Thymus (tissue), 11 donors: ENCODE measurements at regions not wholly inside any gene's neighbourhood (a gene's known extent, or its start where the extent isn't known, plus 50 kb on each side); places are given as distances from the start of the nearest gene placed in this dataset.
A peak's percentile ranks its signal among the peaks of the same experiment; 100 is the strongest.

Source experiments
- DNase-seq, 9 donors: peaks; one replicate each; pipeline ENCODE4 v3.0.0-alpha.2; 2013; ENCODE audit warnings: low spot score in 9 of 9, low read depth in 6 of 9, missing footprints in 1 of 9
- H3K27ac ChIP-seq, 2 donors: one replicate each; pipeline ENCODE4 v1.5.1; 2013; ENCODE audit warnings: control low read depth in 1 of 2, low read depth in 1 of 2, low read length in 1 of 2, mild to moderate bottlenecking in 1 of 2, moderate library complexity in 1 of 2
- H3K27me3 ChIP-seq, 2 donors: one replicate each; pipeline ENCODE4 v1.5.1; 2013; ENCODE audit warnings: low read length in 1 of 2; ENCODE audit not compliant: control insufficient read depth in 2 of 2, insufficient read depth in 1 of 2
- H3K36me3 ChIP-seq, 2 donors: one replicate each; pipeline ENCODE4 v1.5.1; 2013; ENCODE audit warnings: low read length in 1 of 2, mild to moderate bottlenecking in 1 of 2, moderate library complexity in 1 of 2; ENCODE audit not compliant: control insufficient read depth in 2 of 2, insufficient read depth in 2 of 2
- H3K4me1 ChIP-seq, 2 donors: one replicate each; pipeline ENCODE4 v1.5.1; 2013; ENCODE audit warnings: low read length in 2 of 2; ENCODE audit not compliant: control insufficient read depth in 2 of 2, insufficient read depth in 2 of 2
- H3K4me3 ChIP-seq, 2 donors: one replicate each; pipeline ENCODE4 v1.5.1; 2013; ENCODE audit warnings: low read length in 2 of 2, control low read depth in 1 of 2, mild to moderate bottlenecking in 1 of 2
- H3K9me3 ChIP-seq, 2 donors: one replicate each; pipeline ENCODE4 v1.5.1; 2013; ENCODE audit warnings: low read length in 1 of 2, mild to moderate bottlenecking in 1 of 2; ENCODE audit not compliant: control insufficient read depth in 2 of 2, insufficient read depth in 1 of 2
- WGBS: extraction: QIAGEN DNeasy Blood & Tissue Kit; methylation state at CpG from one replicate; pipeline ENCODE4 v1.1.7; 2013; 5-methylcytosine and 5-hydroxymethylcytosine counted together
- donor health status: healthy.

DNA sequence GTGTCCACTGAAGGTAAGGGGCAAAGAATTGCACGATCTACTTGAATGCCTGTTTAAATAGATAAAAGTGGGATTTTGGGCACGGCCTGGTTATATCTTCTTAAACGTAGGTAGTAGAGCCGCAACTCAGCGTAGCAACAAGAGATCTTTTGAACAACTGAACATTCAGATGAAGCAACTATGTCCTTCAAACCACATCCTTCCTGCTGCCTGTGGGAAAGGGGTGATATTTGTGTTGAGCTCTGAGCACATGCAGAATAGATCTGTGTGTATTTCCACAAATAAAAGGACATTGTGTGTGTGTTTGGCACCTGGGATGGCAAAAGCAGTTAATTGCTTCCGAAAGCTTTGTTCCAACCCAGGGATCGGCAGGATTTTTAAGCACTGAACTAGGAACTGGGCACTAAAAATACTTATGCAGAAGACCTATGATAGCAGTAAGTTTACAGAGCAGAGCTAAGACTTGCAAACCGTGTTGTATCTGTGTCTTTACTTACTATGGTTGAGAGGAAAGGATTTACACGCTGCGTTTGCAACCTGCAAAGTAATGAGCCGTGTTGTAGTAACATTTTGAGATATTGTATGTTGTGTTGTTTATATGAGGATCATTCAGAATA, 333.4 kb downstream of the CHRM3 start:
- 3% methylated on average over 11 of the region's 11 CpGs for WGBS
- Histone ChIP-seq H3K9me3 (no peaks in the 10 kb centered on the region), H3K27me3 (no peaks in the 10 kb centered on the region), H3K27ac (peak overlapping the region; percentile 87 to 95), H3K4me1 (peaks cover 15 to 20% of the 10 kb centered on the region in 2 donors), H3K36me3 (no peaks in the 10 kb centered on the region), H3K4me3 (peak overlapping the region; percentile 55 to 60)
- DNase-seq = peak; percentile 65 to 95 (median 83)

DNA sequence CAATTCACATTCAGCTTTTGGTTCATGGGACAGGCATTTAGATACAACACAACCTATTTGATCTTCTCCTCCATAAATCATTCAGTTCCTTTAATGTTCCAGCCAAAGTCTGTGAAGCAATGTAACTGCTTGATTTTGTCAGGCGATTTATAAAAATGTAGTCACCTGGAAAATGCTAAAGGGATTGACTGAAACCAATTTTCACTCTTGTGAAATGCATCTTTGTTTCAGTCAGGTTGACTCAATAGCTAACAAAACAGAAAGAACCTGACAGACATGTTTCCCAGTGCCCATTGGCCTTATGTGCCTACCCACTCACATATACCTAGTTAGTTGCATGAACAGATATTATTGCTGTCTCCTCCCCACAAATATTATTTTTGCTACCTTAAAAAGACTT, 335.7 kb downstream of the CHRM3 start:
- no peak for DNase-seq

DNA sequence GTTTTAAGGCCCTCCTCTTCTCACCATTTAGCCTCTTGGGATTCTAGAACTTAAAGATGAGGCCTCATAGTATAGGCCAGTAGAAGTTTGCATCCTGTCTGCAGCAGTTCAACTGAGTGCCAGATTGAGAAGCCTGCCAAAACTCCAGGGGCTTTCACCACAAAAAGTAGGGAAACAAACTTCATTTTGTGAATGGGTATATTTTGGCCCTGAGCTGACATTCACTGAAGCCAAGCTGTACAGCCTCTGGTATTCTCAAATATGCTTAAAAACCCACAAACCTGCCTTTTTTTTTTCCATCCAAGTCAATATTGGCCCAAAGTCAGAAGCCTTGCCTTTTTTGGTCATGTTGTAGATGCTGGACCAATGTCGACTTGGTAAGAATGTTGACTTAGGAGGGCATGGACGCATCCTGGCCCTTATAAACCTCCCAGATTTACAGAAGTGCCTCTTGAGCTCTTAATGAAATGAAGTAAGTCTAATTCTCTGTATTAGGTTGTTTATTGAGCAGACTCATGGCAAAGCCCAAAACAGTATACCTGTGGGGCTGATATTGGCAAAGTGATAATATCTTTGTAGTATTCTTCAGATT, 337.5 kb downstream of the CHRM3 start:
- H3K4me3 ChIP-seq = no peak overlapping the region
- H3K4me1 ChIP-seq = peaks cover 9 to 13% of the 10 kb centered on the region in 2 donors
- no peaks in the 10 kb centered on the region for H3K36me3 ChIP-seq
- no peaks in the 10 kb centered on the region for H3K9me3 ChIP-seq
- WGBS = 96% methylated on average over 2 of the region's 2 CpGs
- H3K27ac ChIP-seq = no peak overlapping the region
- H3K27me3 ChIP-seq = no peaks in the 10 kb centered on the region
- DNase-seq = no peak

More for the DNA sequence above, 335.7 kb downstream of the CHRM3 start:
- Histone ChIP-seq H3K36me3 (no peaks in the 10 kb centered on the region), H3K4me3 (no peak overlapping the region), H3K27me3 (no peaks in the 10 kb centered on the region), H3K9me3 (no peaks in the 10 kb centered on the region), H3K4me1 (peaks cover 15 to 20% of the 10 kb centered on the region in 2 donors), H3K27ac (no peak overlapping the region)
- WGBS = 91% methylated on average over 1 of the region's 1 CpG

DNA sequence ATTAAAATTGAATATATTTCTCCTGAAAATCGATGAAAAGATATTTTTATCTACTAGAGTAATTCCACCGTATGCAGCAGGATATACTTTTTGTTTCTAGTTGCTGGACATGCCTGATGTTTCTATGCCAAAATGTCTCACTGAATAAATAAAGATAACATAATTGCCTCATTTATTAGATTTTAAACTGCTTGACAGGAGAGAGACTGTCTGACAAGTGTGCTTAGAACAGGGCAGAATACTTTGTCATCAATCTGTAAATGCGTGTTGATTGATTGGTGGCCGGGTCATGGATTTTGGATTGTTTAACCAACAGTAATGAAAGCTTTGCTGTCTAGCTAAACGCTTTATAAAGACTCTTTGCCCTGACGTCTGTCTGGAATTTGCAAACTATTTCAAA, 339.0 kb downstream of the CHRM3 start:
- Histone ChIP-seq H3K36me3 (no peaks in the 10 kb centered on the region), H3K4me3 (no peak overlapping the region), H3K9me3 (no peaks in the 10 kb centered on the region), H3K4me1 (peaks cover 2 to 3% of the 10 kb centered on the region in 2 donors), H3K27ac (no peak overlapping the region), H3K27me3 (no peaks in the 10 kb centered on the region)
- 96% methylated on average over 6 of the region's 6 CpGs for WGBS
- no peak for DNase-seq

DNA sequence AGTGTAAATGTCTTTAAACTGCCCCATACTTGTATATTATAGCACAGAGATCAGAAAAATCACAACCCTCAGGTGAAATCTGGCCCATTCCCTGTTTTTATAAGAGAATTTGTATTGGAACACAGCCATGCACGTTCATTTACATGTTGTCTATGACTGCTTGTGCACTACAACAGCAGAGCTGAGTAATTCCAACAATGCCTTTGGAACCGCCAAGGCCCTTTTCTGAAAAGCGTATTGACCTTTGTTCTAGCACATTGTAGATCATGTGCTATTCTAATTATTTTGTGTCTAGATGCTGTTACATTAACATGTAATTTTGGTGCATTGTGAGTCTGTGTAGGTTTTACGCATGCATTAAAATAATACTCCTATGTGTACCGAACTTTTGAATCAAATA, 339.6 kb downstream of the CHRM3 start:
- Histone ChIP-seq H3K27ac (no peak overlapping the region), H3K27me3 (no peaks in the 10 kb centered on the region), H3K4me1 (peaks cover 2 to 3% of the 10 kb centered on the region in 2 donors), H3K9me3 (no peaks in the 10 kb centered on the region), H3K4me3 (no peak overlapping the region), H3K36me3 (no peaks in the 10 kb centered on the region)
- no peak for DNase-seq
- 97% methylated on average over 5 of the region's 5 CpGs for WGBS

DNA sequence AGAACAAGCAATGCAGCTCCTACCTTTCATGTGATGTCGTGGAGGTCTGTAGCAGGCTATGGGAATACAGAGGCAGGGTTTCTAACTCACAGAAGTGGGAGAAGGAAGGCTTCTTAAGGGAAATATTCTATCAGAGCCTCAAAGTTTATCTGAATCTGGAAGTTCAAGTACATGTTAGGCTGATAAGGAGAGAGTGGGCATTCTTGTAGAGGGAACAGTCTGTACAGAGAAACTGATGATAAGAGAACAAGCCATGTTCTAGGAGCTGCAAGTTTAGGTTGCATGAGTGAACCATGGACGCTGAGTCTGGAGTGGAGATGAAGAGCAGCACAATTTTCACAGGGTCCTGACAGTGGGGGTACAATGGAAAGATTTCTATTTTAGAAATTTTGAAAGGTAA, 344.0 kb downstream of the CHRM3 start:
- WGBS = 98% methylated on average over 2 of the region's 2 CpGs
- no peaks in the 10 kb centered on the region for H3K9me3 ChIP-seq
- DNase-seq = no peak
- H3K27me3 ChIP-seq = no peaks in the 10 kb centered on the region
- no peak overlapping the region for H3K27ac ChIP-seq
- H3K4me3 ChIP-seq = no peak overlapping the region
- no peaks in the 10 kb centered on the region for H3K36me3 ChIP-seq
- H3K4me1 ChIP-seq = no peaks in the 10 kb centered on the region

DNA sequence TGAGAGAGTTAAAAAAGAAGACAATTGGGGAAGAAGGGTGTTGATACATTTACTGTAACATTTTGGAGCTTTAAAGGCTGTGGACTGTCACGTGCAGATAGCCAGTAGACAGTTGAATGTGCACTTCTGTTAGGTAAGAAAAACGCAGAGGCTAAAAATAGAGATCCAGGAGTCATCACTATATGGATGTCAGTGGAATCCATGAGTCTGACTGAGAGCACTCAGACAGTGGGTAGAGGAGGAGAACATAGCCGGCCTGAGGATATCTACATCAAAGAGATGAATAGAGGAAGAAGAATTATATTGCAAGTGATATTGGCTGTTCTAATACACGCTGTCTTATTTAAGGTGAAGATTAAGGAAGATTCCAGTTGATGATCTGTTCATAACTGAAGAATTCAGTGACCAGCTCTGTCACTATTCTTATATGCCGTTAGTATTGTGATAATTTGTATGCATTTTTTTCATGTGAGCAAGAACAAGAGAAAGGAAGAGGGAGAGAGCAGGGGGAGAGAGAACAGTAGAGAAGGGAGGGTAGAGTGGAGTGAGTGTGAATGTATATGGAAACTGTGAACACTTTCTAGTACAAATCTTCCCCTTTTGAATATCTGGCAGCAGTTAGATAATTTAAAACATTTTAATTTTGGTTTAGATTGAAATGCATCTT, 344.8 kb downstream of the CHRM3 start:
- 91% methylated on average over 5 of the region's 5 CpGs for WGBS
- H3K27ac ChIP-seq = no peak overlapping the region
- no peaks in the 10 kb centered on the region for H3K4me1 ChIP-seq
- no peak overlapping the region for H3K4me3 ChIP-seq
- no peaks in the 10 kb centered on the region for H3K27me3 ChIP-seq
- no peaks in the 10 kb centered on the region for H3K36me3 ChIP-seq
- DNase-seq = no peak
- no peaks in the 10 kb centered on the region for H3K9me3 ChIP-seq

DNA sequence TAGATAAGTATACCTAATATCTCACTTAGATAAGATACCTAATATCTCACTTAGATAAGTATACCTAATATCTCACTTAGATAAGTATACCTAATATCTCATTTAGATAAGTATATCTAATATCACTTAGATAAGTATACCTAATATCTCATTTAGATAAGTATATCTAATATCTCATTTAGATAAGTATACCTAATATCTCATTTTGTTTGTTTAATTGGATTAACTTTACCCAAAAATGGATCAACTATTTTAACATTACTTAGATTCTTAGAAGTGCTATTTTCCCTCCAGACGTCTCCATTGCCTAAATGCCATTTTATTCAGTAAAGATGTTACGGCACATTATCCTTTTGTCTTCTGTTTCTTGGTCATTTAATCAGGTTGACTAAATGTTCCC, 346.4 kb downstream of the CHRM3 start:
- DNase-seq = no peak
- Histone ChIP-seq H3K9me3 (no peaks in the 10 kb centered on the region), H3K4me3 (no peak overlapping the region), H3K36me3 (no peaks in the 10 kb centered on the region), H3K27me3 (no peaks in the 10 kb centered on the region), H3K4me1 (no peaks in the 10 kb centered on the region), H3K27ac (no peak overlapping the region)
- over 99% methylated on average over 2 of the region's 2 CpGs for WGBS

DNA sequence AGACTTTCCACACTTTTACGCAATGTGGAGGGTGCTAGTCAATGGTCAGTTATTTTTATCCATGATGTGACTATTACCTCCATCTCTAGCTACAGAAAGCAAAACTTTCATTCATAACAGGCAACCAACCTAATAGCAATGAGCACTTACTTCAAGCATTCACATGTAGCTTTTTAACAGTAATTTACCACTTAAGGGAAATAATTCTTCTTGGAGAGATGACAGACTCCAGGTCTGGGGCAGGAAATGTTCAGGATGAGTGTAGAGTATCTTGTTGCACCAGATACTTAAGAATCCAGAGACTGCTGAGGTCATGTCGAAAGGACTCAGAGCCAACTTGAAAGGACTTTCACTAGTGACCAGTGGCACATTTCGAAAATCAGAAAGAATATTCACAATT, 347.6 kb downstream of the CHRM3 start:
- no peak for DNase-seq
- no peaks in the 10 kb centered on the region for H3K36me3 ChIP-seq

More for the DNA sequence above, 347.6 kb downstream of the CHRM3 start:
- no peaks in the 10 kb centered on the region for H3K4me1 ChIP-seq
- WGBS = 93% methylated on average over 3 of the region's 3 CpGs
- no peaks in the 10 kb centered on the region for H3K27me3 ChIP-seq
- no peak overlapping the region for H3K4me3 ChIP-seq
- H3K9me3 ChIP-seq = no peaks in the 10 kb centered on the region
- H3K27ac ChIP-seq = no peak overlapping the region
